Nephron progenitor cell (in vitro differentiated cells): ENCODE measurements at regions not wholly inside any gene's neighbourhood (a gene's known extent, or its start where the extent isn't known, plus 50 kb on each side); places are given as distances from the start of the nearest gene placed in this dataset.
A peak's percentile ranks its signal among the peaks of the same experiment; 100 is the strongest.

Experiments used
- DNase-seq: peaks from one replicate; pipeline ENCODE4 v3.0.0; 2021
- H3K27ac Mint-ChIP-seq: 2 replicates; pipeline ENCODE4 v1.8.0; 2021; ENCODE audit warnings: mild to moderate bottlenecking, moderate library complexity, mixed read lengths
- H3K27me3 Mint-ChIP-seq: 2 replicates; pipeline ENCODE4 v1.8.0; 2021; ENCODE audit warnings: mild to moderate bottlenecking, low read depth, mixed read lengths; ENCODE audit not compliant: poor library complexity
- H3K36me3 Mint-ChIP-seq: 2 replicates; pipeline ENCODE4 v1.8.0; 2021; ENCODE audit warnings: low read depth, mixed read lengths
- H3K4me1 Mint-ChIP-seq: 2 replicates; pipeline ENCODE4 v1.8.0; 2021; ENCODE audit warnings: mixed read lengths
- H3K4me3 Mint-ChIP-seq: 2 replicates; pipeline ENCODE4 v1.8.0; 2021; ENCODE audit warnings: mild to moderate bottlenecking, moderate library complexity, mixed read lengths
- H3K9me3 Mint-ChIP-seq: 2 replicates; pipeline ENCODE4 v1.8.0; 2021; ENCODE audit warnings: mild to moderate bottlenecking, moderate library complexity, mixed read lengths
- CTCF ChIP-seq: fragments of 200-600 bp; sonication (generic); IDR thresholded peaks from 2 replicates; pipeline ENCODE4 v1.5.0; 2021; ENCODE audit warnings: antibody characterized with exemption

GRCh38 chr4:131091896-131092295, 1995.9 kb downstream of the C4orf33 start:
- Mint-ChIP-seq H3K27me3 (no peaks in the 10 kb centered on the region), H3K4me1 (no peaks in the 10 kb centered on the region), H3K9me3 (no peaks in the 10 kb centered on the region), H3K4me3 (no peak overlapping the region), H3K27ac (no peak overlapping the region), H3K36me3 (no peaks in the 10 kb centered on the region)
- no peak for DNase-seq
- peak; percentile 60 for TF ChIP-seq CTCF

GRCh38 chr4:131093303-131093702, 1997.4 kb downstream of the C4orf33 start:
- Mint-ChIP-seq H3K4me3 (no peak overlapping the region), H3K27me3 (no peaks in the 10 kb centered on the region), H3K27ac (no peak overlapping the region), H3K4me1 (no peaks in the 10 kb centered on the region), H3K36me3 (no peaks in the 10 kb centered on the region), H3K9me3 (no peaks in the 10 kb centered on the region)
- no peak for DNase-seq
- no peak for TF ChIP-seq CTCF

- Mint-ChIP-seq H3K9me3 (peaks cover 11% of the 10 kb centered on the region), H3K27me3 (no peaks in the 10 kb centered on the region), H3K4me1 (no peaks in the 10 kb centered on the region), H3K4me3 (no peak overlapping the region), H3K36me3 (no peaks in the 10 kb centered on the region), H3K27ac (no peak overlapping the region)
- TF ChIP-seq CTCF = no peak
- DNase-seq = no peak
Observed at GRCh38 chr4:131098976-131099375, 2003.0 kb downstream of the C4orf33 start.

- Mint-ChIP-seq H3K4me1 (no peaks in the 10 kb centered on the region), H3K27me3 (no peaks in the 10 kb centered on the region), H3K27ac (no peak overlapping the region), H3K9me3 (no peaks in the 10 kb centered on the region), H3K4me3 (no peak overlapping the region), H3K36me3 (no peaks in the 10 kb centered on the region)
- DNase-seq = no peak
- TF ChIP-seq CTCF = no peak
Observed at GRCh38 chr4:131113273-131113672, 2017.3 kb downstream of the C4orf33 start.

- DNase-seq = no peak
- no peaks in the 10 kb centered on the region for H3K36me3 Mint-ChIP-seq
- H3K27me3 Mint-ChIP-seq = no peaks in the 10 kb centered on the region
- H3K4me3 Mint-ChIP-seq = no peak overlapping the region
- H3K4me1 Mint-ChIP-seq = no peaks in the 10 kb centered on the region
- no peaks in the 10 kb centered on the region for H3K9me3 Mint-ChIP-seq
- TF ChIP-seq CTCF = no peak
- H3K27ac Mint-ChIP-seq = no peak overlapping the region
Observed at GRCh38 chr4:131113704-131114103, 2017.8 kb downstream of the C4orf33 start.

GRCh38 chr4:131119661-131120060, 2023.7 kb downstream of the C4orf33 start:
- Mint-ChIP-seq H3K9me3 (peaks cover 4% of the 10 kb centered on the region), H3K27ac (no peak overlapping the region), H3K4me3 (no peak overlapping the region), H3K4me1 (no peaks in the 10 kb centered on the region), H3K27me3 (no peaks in the 10 kb centered on the region), H3K36me3 (no peaks in the 10 kb centered on the region)
- DNase-seq = no peak
- no peak for TF ChIP-seq CTCF
